Hepatic stellate cell (primary cell): ENCODE measurements at regions not wholly inside any gene's neighbourhood (a gene's known extent, or its start where the extent isn't known, plus 50 kb on each side); places are given as distances from the start of the nearest gene placed in this dataset.
"Not testable (repeated sequence)": the region's sequence is repeated elsewhere in the genome, so short reads cannot be mapped to it uniquely, and the experiment has no call there.

Experiments used
- DNase-seq: peaks from one replicate; pipeline ENCODE4 v3.0.0; 2011; ENCODE audit warnings: low spot score

GRCh38 chr9:103068753-103069152 lies 73.6 kb downstream of the CYLC2 start:
- no peak for DNase-seq

GRCh38 chr9:103078581-103078980 lies 83.4 kb downstream of the CYLC2 start:
- no peak for DNase-seq

- DNase-seq, result no peak
Measured at GRCh38 chr9:103082494-103082893, 87.4 kb downstream of the CYLC2 start.

- no peak for DNase-seq
Measured at GRCh38 chr9:103089357-103089756, 94.2 kb downstream of the CYLC2 start.

GRCh38 chr9:103104101-103104500 lies 109.0 kb downstream of the CYLC2 start:
- DNase-seq, result no peak

- no peak for DNase-seq
Measured at GRCh38 chr9:103116246-103116645, 121.1 kb downstream of the CYLC2 start.

- DNase-seq, result no peak
Measured at GRCh38 chr9:103126494-103126893, 131.4 kb downstream of the CYLC2 start.

GRCh38 chr9:103139891-103140290 lies 144.8 kb downstream of the CYLC2 start:
- DNase-seq, result no peak

- no peak for DNase-seq
Measured at GRCh38 chr9:103152473-103152872, 157.3 kb downstream of the CYLC2 start.

GRCh38 chr9:103167530-103167929 lies 172.4 kb downstream of the CYLC2 start:
- DNase-seq, result no peak

GRCh38 chr9:103168254-103168653 lies 173.1 kb downstream of the CYLC2 start:
- DNase-seq, result no peak

GRCh38 chr9:103169798-103170197 lies 174.7 kb downstream of the CYLC2 start:
- DNase-seq, result no peak

GRCh38 chr9:103183701-103184171 lies 188.6 kb downstream of the CYLC2 start:
- DNase-seq, result no peak

- DNase-seq, result no peak
Measured at GRCh38 chr9:103186959-103187358, 191.8 kb downstream of the CYLC2 start.

- no peak for DNase-seq
Measured at GRCh38 chr9:103188781-103189350, 193.7 kb downstream of the CYLC2 start.

- no peak for DNase-seq
Measured at GRCh38 chr9:103193992-103194391, 198.9 kb downstream of the CYLC2 start.

- no peak for DNase-seq
Measured at GRCh38 chr9:103203172-103203571, 208.0 kb downstream of the CYLC2 start.

- DNase-seq, result not testable (repeated sequence)
Measured at GRCh38 chr9:103205881-103206585, 210.9 kb downstream of the CYLC2 start.

GRCh38 chr9:103210607-103211006 lies 215.5 kb downstream of the CYLC2 start:
- no peak for DNase-seq

GRCh38 chr9:103215197-103215596 lies 220.1 kb downstream of the CYLC2 start:
- DNase-seq, result no peak

GRCh38 chr9:103225702-103226646 lies 230.8 kb downstream of the CYLC2 start:
- no peak for DNase-seq

- DNase-seq, result no peak
Measured at GRCh38 chr9:103226647-103227013, 231.5 kb downstream of the CYLC2 start.
